Panc1 (cell line): ENCODE measurements at regions not wholly inside any gene's neighbourhood (a gene's known extent, or its start where the extent isn't known, plus 50 kb on each side); places are given as distances from the start of the nearest gene placed in this dataset.

Experiments
- ATAC-seq: fragments of 200-7000 bp; cut with Tn5 transposase; 2 replicates; pipeline ENCODE4 v1.9.1; 2020; ENCODE audit warnings: mild to moderate bottlenecking, moderate library complexity
- BruUV-seq: library from RNA; stranded (reverse); fragments of 400-500 nt; replicated peaks from 2 replicates; lab custom pipeline; 2021; lab: Mats Ljungman, UMichigan
- CTCF ChIA-PET: fragments of 300-600 bp; sonication (Branson Sonifier 250); formaldehyde crosslinking; loops from one replicate; lab custom pipeline; 2022; ENCODE audit warnings: antibody characterized with exemption; lab: Charles Lee
- POLR2A ChIA-PET: fragments of 300-600 bp; sonication (Branson Sonifier 250); formaldehyde crosslinking; loops from one replicate; lab custom pipeline; 2022; ENCODE audit warnings: antibody characterized with exemption; lab: Charles Lee
- DNase-seq: peaks from one replicate; pipeline ENCODE4 v3.0.0-alpha.2; 2010; ENCODE audit warnings: low read depth, low spot score
- H3K27ac ChIP-seq: 2 replicates; pipeline ENCODE4 v1.5.1; 2011; ENCODE audit warnings: mild to moderate bottlenecking, low read length, inconsistent platforms
- H3K27me3 ChIP-seq: fragments of 200-500 bp; sonication (Bioruptor generic); 2 replicates; pipeline ENCODE4 v1.6.0; 2014; ENCODE audit warnings: low read length, inconsistent platforms; ENCODE audit not compliant: control insufficient read depth, insufficient read depth
- H3K36me3 ChIP-seq: fragments of 200-500 bp; sonication (Bioruptor generic); 2 replicates; pipeline ENCODE4 v1.5.1; 2014; ENCODE audit warnings: inconsistent platforms, mild to moderate bottlenecking, low read length, moderate library complexity; ENCODE audit not compliant: control insufficient read depth, insufficient read depth
- H3K4me1 ChIP-seq: 2 replicates; pipeline ENCODE4 v1.5.1; 2011; ENCODE audit warnings: inconsistent platforms, mild to moderate bottlenecking, low read length, moderate library complexity; ENCODE audit not compliant: control insufficient read depth, insufficient read depth
- H3K4me3 ChIP-seq, 2 experiments: 2 replicates each; pipeline ENCODE4 v1.5.1; 2011 to 2012; ENCODE audit warnings: low read depth in 2 of 2, low read length in 2 of 2, mild to moderate bottlenecking in 2 of 2, inconsistent platforms in 1 of 2, moderate library complexity in 1 of 2
- H3K9me3 ChIP-seq: fragments of 200-500 bp; sonication (Bioruptor generic); 2 replicates; pipeline ENCODE4 v1.5.1; 2014; ENCODE audit warnings: low read depth, mild to moderate bottlenecking, inconsistent platforms, low read length, moderate library complexity; ENCODE audit not compliant: control insufficient read depth, insufficient read depth
- CTCF ChIP-seq: fragments of 450-650 bp; IDR thresholded peaks from 2 replicates; pipeline ENCODE4 v1.5.1; 2017; ENCODE audit warnings: mild to moderate bottlenecking
- POLR2AphosphoS5 ChIP-seq: IDR thresholded peaks from 2 replicates; pipeline ENCODE4 v1.6.1; 2012; ENCODE audit warnings: mild to moderate bottlenecking, low read depth, low read length, moderate library complexity
- REST ChIP-seq, 2 experiments: IDR thresholded peaks; 2 replicates each; pipeline ENCODE4 v1.6.1; 2011 to 2012; ENCODE audit warnings: low read depth in 2 of 2, control low read depth in 1 of 2, low read length in 1 of 2, mild to moderate bottlenecking in 1 of 2, moderate library complexity in 1 of 2; ENCODE audit not compliant: insufficient read depth in 1 of 2
- SIN3A ChIP-seq: IDR thresholded peaks from 2 replicates; pipeline ENCODE4 v1.6.1; 2012; ENCODE audit warnings: low read depth, mild to moderate bottlenecking, low read length, moderate library complexity, borderline replicate concordance; ENCODE audit not compliant: insufficient read depth
- TCF7L2 ChIP-seq: IDR thresholded peaks from 2 replicates; pipeline ENCODE4 v1.6.1; 2011; ENCODE audit warnings: mild to moderate bottlenecking, low read depth, low read length, inconsistent platforms
- in situ Hi-C: cut with HindIII; loops from 2 replicates; pipeline ENCODE4 v1.10.0; 2016; ENCODE audit warnings: low sequenced_read_pairs, low pct_unique_long_range_greater_than_20kb
- intact Hi-C: fragments of 100-400 bp; cut with micrococcal nuclease; formaldehyde crosslinking; loops from one replicate; pipeline ENCODE4 v1.10.0; 2022; ENCODE audit not compliant: unreplicated experiment

- BruUV-seq = no TSS peak
- TF ChIP-seq CTCF = no peak
- no peak for TF ChIP-seq POLR2AphosphoS5
- TF ChIP-seq TCF7L2 = no peak
- TF ChIP-seq REST (IDR thresholded peaks at IDR 0.05; ENCODE audit: insufficient read depth in 1 of 2, low read depth in 2 of 2, low read length in 1 of 2) = no peak
- no peak for TF ChIP-seq SIN3A
- ChIA-PET POLR2A (no interaction called here), CTCF (no interaction called here)
- no peaks in the 10 kb centered on the region for H3K36me3 ChIP-seq
- intact Hi-C loops (no loop called here), in situ Hi-C loops (no loop called here)
- ATAC-seq (no peak), DNase-seq (no peak)
- H3K27me3 ChIP-seq = peaks cover 13% of the 10 kb centered on the region
- H3K27ac ChIP-seq = no peak overlapping the region
- no peaks in the 10 kb centered on the region for H3K4me1 ChIP-seq
- no peaks in the 10 kb centered on the region for H3K9me3 ChIP-seq
- H3K4me3 ChIP-seq = no peak overlapping the region
These were observed 151.6 kb upstream of the TBX20 start for GRCh38 chr7:35405461-35405860.

GRCh38 chr7:35401217-35401879 is 147.4 kb upstream of the TBX20 start:
- POLR2A ChIA-PET = no interaction called here
- CTCF ChIA-PET = no interaction called here
- TF ChIP-seq POLR2AphosphoS5 = no peak
- no peak for TF ChIP-seq REST (IDR thresholded peaks at IDR 0.05; ENCODE audit: insufficient read depth in 1 of 2, low read depth in 2 of 2, low read length in 1 of 2)
- TF ChIP-seq SIN3A = no peak
- no peak for TF ChIP-seq TCF7L2
- TF ChIP-seq CTCF = no peak
- DNase-seq (no peak), ATAC-seq (no peak)
- Histone ChIP-seq H3K4me1 (no peaks in the 10 kb centered on the region), H3K4me3 (no peak overlapping the region), H3K27ac (no peak overlapping the region), H3K9me3 (no peaks in the 10 kb centered on the region), H3K36me3 (no peaks in the 10 kb centered on the region), H3K27me3 (no peaks in the 10 kb centered on the region; the same call in 1 of the 2 replicates)
- in situ Hi-C loops (no loop called here), intact Hi-C loops (no loop called here)
- BruUV-seq = no TSS peak
